HCT116 (cell line): ENCODE measurements at regions not wholly inside any gene's neighbourhood (a gene's known extent, or its start where the extent isn't known, plus 50 kb on each side); places are given as distances from the start of the nearest gene placed in this dataset.

Source experiments
- ATAC-seq: fragments of 200-7000 bp; cut with Tn5 transposase; 2 replicates; pipeline ENCODE4 v1.9.1; 2020; ENCODE audit warnings: mild to moderate bottlenecking, moderate library complexity
- BruUV-seq: library from RNA; stranded (reverse); fragments of 400-500 nt; replicated peaks from 2 replicates; lab custom pipeline; 2021; lab: Mats Ljungman, UMichigan
- CTCF ChIA-PET: fragments of 300-600 bp; sonication (Branson Sonifier 250); formaldehyde crosslinking; loops from one replicate; lab custom pipeline; 2021; ENCODE audit warnings: antibody characterized with exemption; lab: Charles Lee
- POLR2A ChIA-PET: fragments of 300-600, 350-600 bp; sonication (Branson Sonifier 250); formaldehyde crosslinking; loops from one replicate; lab custom pipeline; 2021; ENCODE audit warnings: antibody characterized with exemption; lab: Charles Lee
- RAD21 ChIA-PET, 2 experiments: fragments of 300-600 bp; sonication (Branson Sonifier 250); formaldehyde crosslinking; loops; one replicate each; lab custom pipeline; 2023; ENCODE audit warnings: low total read pairs in 2 of 2; ENCODE audit not compliant: uncharacterized antibody in 2 of 2, unreplicated experiment in 2 of 2, low non-redundant PET in 1 of 2; lab: Charles Lee
- DNase-seq: peaks from one replicate; pipeline ENCODE4 v3.0.0-alpha.2; 2010; ENCODE audit warnings: low read depth, low spot score
- H2AFZ ChIP-seq: fragments of 200-600 bp; shearing (Covaris generic), sonication (generic); 2 replicates; pipeline ENCODE4 v1.6.1; 2017; ENCODE audit warnings: low read depth, mixed run types, mixed read lengths, antibody characterized with exemption, low read length; ENCODE audit not compliant: poor library complexity, severe bottlenecking
- H3K27ac ChIP-seq: 2 replicates; pipeline ENCODE4 v1.5.1; 2012; ENCODE audit warnings: low read depth, low read length
- H3K27me3 ChIP-seq: fragments of 200-600 bp; sonication (generic); 2 replicates; pipeline ENCODE4 v1.6.1; 2016; ENCODE audit warnings: mixed run types, low read length, mixed read lengths; ENCODE audit not compliant: insufficient read depth
- H3K36me3 ChIP-seq, 2 experiments: fragments of 200-500 bp in 1 of 2; fragments of 200-600 bp in 1 of 2; sonication (Bioruptor generic) in 1 of 2; sonication (generic) in 1 of 2; 2 replicates each; pipeline versions ENCODE4 v1.5.1 to v1.6.1; 2014 to 2016; ENCODE audit warnings: low read length in 2 of 2, inconsistent platforms in 1 of 2, mixed read lengths in 1 of 2, mixed run types in 1 of 2; ENCODE audit not compliant: insufficient read depth in 2 of 2, control insufficient read depth in 1 of 2
- H3K4me1 ChIP-seq, 2 experiments: fragments of 200-600 bp in 1 of 2; sonication (generic) in 1 of 2; 2 replicates each; pipeline versions ENCODE4 v1.5.1 to v1.6.1; 2012 to 2017; ENCODE audit warnings: low read length in 2 of 2, inconsistent platforms in 1 of 2, mild to moderate bottlenecking in 1 of 2, mixed read lengths in 1 of 2, mixed run types in 1 of 2, moderate library complexity in 1 of 2; ENCODE audit not compliant: insufficient read depth in 2 of 2, control insufficient read depth in 1 of 2
- H3K4me2 ChIP-seq: fragments of 200-600 bp; sonication (generic); 2 replicates; pipeline ENCODE4 v1.6.1; 2017; ENCODE audit warnings: mixed run types, low read length, mixed read lengths
- H3K4me3 ChIP-seq, 2 experiments: fragments of 200-600 bp in 1 of 2; sonication (generic) in 1 of 2; replicated peaks in 1 of 2; 2 replicates each; pipeline ENCODE4 v1.5.1; 2011 to 2016; ENCODE audit warnings: low read length in 2 of 2, control low read depth in 1 of 2, low read depth in 1 of 2, mild to moderate bottlenecking in 1 of 2, mixed read lengths in 1 of 2, mixed run types in 1 of 2
- H3K79me2 ChIP-seq: fragments of 200-600 bp; sonication (generic); 2 replicates; pipeline ENCODE4 v1.6.1; 2017; ENCODE audit warnings: mild to moderate bottlenecking, mixed run types, low read length, moderate library complexity, mixed read lengths; ENCODE audit not compliant: insufficient read depth
- H3K9ac ChIP-seq: fragments of 200-600 bp; sonication (generic); 2 replicates; pipeline ENCODE4 v1.6.1; 2016; ENCODE audit warnings: low read length, mixed read lengths
- H3K9me2 ChIP-seq: fragments of 200-600 bp; sonication (generic), shearing (Covaris generic); 2 replicates; pipeline ENCODE4 v1.6.1; 2017; ENCODE audit warnings: mixed run types, mild to moderate bottlenecking, moderate library complexity; ENCODE audit not compliant: insufficient read depth
- H3K9me3 ChIP-seq, 2 experiments: fragments of 200-500 bp in 1 of 2; fragments of 200-600 bp in 1 of 2; sonication (Bioruptor generic) in 1 of 2; sonication (generic) in 1 of 2; 2 replicates each; pipeline ENCODE4 v1.6.1; 2014 to 2017; ENCODE audit warnings: low read length in 2 of 2, mixed read lengths in 2 of 2, inconsistent platforms in 1 of 2, low read depth in 1 of 2, mild to moderate bottlenecking in 1 of 2, mixed run types in 1 of 2, moderate library complexity in 1 of 2; ENCODE audit not compliant: control insufficient read depth in 1 of 2, insufficient read depth in 1 of 2
- H4K20me1 ChIP-seq: fragments of 200-600 bp; sonication (generic), shearing (Covaris generic); 2 replicates; pipeline ENCODE4 v1.6.1; 2017; ENCODE audit warnings: mixed run types, mild to moderate bottlenecking, moderate library complexity; ENCODE audit not compliant: insufficient read depth
- ATF3 ChIP-seq: IDR thresholded peaks from 2 replicates; pipeline ENCODE4 v1.6.1; 2012
- CBX3 ChIP-seq: IDR thresholded peaks from 2 replicates; pipeline ENCODE4 v1.6.1; 2012; ENCODE audit warnings: low read depth
- CEBPB ChIP-seq: IDR thresholded peaks from 2 replicates; pipeline ENCODE4 v1.6.1; 2012; ENCODE audit warnings: low read depth
- CTCF ChIP-seq, 3 experiments: fragments of 200-600 bp in 1 of 3; sonication (generic) in 1 of 3; IDR thresholded peaks in 2 of 3; conservative IDR thresholded peaks in 1 of 3; 2 replicates each; pipeline ENCODE4 v1.5.1; 2012 to 2017; ENCODE audit warnings: low read depth in 2 of 3, low read length in 2 of 3, antibody characterized with exemption in 1 of 3, borderline replicate concordance in 1 of 3, control low read depth in 1 of 3, mild to moderate bottlenecking in 1 of 3, mixed read lengths in 1 of 3, mixed run types in 1 of 3, moderate library complexity in 1 of 3; ENCODE audit not compliant: insufficient read depth in 1 of 3
- EGR1 ChIP-seq: IDR thresholded peaks from 2 replicates; pipeline ENCODE4 v1.6.1; 2012; ENCODE audit warnings: low read depth
- EZH2phosphoT487 ChIP-seq: fragments of 200-600 bp; IDR thresholded peaks from 2 replicates; pipeline ENCODE4 v1.6.1; 2018; ENCODE audit warnings: antibody characterized with exemption, borderline replicate concordance
- FOSL1 ChIP-seq: IDR thresholded peaks from 2 replicates; pipeline ENCODE4 v1.6.1; 2012; ENCODE audit warnings: low read depth
- MAX ChIP-seq: IDR thresholded peaks from 2 replicates; pipeline ENCODE4 v1.6.1; 2012
- RAD21 ChIP-seq: IDR thresholded peaks from 2 replicates; pipeline ENCODE4 v1.6.1; 2012; ENCODE audit warnings: low read depth, mild to moderate bottlenecking
- SIN3A ChIP-seq: IDR thresholded peaks from 2 replicates; pipeline ENCODE4 v1.6.1; 2012; ENCODE audit warnings: low read depth
- SRF ChIP-seq: IDR thresholded peaks from 2 replicates; pipeline ENCODE4 v1.6.1; 2012; ENCODE audit warnings: low read depth
- YY1 ChIP-seq: IDR thresholded peaks from 2 replicates; pipeline ENCODE4 v1.6.1; 2011; ENCODE audit warnings: low read length, low read depth, moderate library complexity, mild to moderate bottlenecking; ENCODE audit not compliant: insufficient replicate concordance; ENCODE audit errors: extremely low read depth
- ZNF274 ChIP-seq: fragments of 200-500 bp; sonication (Bioruptor generic); IDR thresholded peaks from 2 replicates; pipeline ENCODE4 v1.6.1; 2014; ENCODE audit warnings: mild to moderate bottlenecking, low read depth, low read length, inconsistent platforms
- intact Hi-C: fragments of 100-400 bp; cut with micrococcal nuclease; formaldehyde crosslinking; loops from 2 replicates; pipeline ENCODE4 v1.10.0; 2022
- TF ChIP-seq, protein P1 (sequence below): IDR thresholded peaks from 2 replicates; pipeline ENCODE4 v1.6.1; 2011; ENCODE audit warnings: mild to moderate bottlenecking, low read length, moderate library complexity; ENCODE audit not compliant: insufficient replicate concordance; ENCODE audit errors: extremely low read depth

DNA sequence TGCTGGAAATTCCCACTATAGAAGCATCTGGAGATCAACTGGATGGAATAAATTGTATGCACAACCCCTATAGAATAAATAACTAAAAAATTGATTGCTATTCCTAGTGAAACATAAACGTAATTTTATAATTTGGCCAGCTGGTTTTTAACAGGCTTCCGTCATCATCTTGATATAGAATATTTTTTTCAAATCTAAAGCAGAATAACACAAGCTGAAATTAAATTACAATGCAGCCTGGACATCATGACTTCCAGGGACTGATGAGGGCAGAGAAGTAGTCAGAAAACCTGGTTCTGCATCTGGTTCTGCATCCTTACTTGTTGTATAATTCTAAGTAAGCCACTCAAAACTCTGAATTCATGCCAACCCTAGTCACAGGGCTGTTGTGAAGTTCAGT, 146.1 kb downstream of the MEX3B start:
- Histone ChIP-seq H3K79me2 (no peaks in the 10 kb centered on the region), H3K4me3 (no peak overlapping the region), H3K9ac (no peak overlapping the region), H3K9me3 (no peaks in the 10 kb centered on the region), H4K20me1 (no peaks in the 10 kb centered on the region), H3K4me1 (no peaks in the 10 kb centered on the region), H3K36me3 (no peaks in the 10 kb centered on the region), H3K4me2 (no peak overlapping the region), H3K9me2 (no peaks in the 10 kb centered on the region), H3K27ac (no peak overlapping the region), H3K27me3 (peaks cover 34% of the 10 kb centered on the region), H2AFZ (no peak overlapping the region)
- RAD21 ChIA-PET = no interaction called here
- POLR2A ChIA-PET = no interaction called here
- no TSS peak for BruUV-seq
- DNase-seq = no peak
- no peak for ATAC-seq
- CTCF ChIA-PET = no interaction called here
- intact Hi-C loops = no loop called here
- TF ChIP-seq RAD21 = no peak
- TF ChIP-seq SIN3A = no peak
- no peak for TF ChIP-seq EZH2phosphoT487
- no peak for TF ChIP-seq MAX
- no peak for TF ChIP-seq YY1
- TF ChIP-seq CEBPB = no peak
- no peak for TF ChIP-seq SRF
- no peak for TF ChIP-seq ZNF274
- TF ChIP-seq, protein P1, sequence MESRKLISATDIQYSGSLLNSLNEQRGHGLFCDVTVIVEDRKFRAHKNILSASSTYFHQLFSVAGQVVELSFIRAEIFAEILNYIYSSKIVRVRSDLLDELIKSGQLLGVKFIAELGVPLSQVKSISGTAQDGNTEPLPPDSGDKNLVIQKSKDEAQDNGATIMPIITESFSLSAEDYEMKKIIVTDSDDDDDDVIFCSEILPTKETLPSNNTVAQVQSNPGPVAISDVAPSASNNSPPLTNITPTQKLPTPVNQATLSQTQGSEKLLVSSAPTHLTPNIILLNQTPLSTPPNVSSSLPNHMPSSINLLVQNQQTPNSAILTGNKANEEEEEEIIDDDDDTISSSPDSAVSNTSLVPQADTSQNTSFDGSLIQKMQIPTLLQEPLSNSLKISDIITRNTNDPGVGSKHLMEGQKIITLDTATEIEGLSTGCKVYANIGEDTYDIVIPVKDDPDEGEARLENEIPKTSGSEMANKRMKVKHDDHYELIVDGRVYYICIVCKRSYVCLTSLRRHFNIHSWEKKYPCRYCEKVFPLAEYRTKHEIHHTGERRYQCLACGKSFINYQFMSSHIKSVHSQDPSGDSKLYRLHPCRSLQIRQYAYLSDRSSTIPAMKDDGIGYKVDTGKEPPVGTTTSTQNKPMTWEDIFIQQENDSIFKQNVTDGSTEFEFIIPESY = no peak
- TF ChIP-seq CBX3 = no peak
- no peak for TF ChIP-seq ATF3
- no peak for TF ChIP-seq FOSL1
- TF ChIP-seq CTCF (IDR thresholded peaks at IDR 0.05 in 2 of 3, conservative IDR thresholded peaks at IDR 0.05 in 1 of 3; ENCODE audit: borderline replicate concordance in 1 of 3, insufficient read depth in 1 of 3, low read depth in 2 of 3, low read length in 2 of 3) = no peak
- TF ChIP-seq EGR1 = no peak
